T-cell (primary cell): ENCODE measurements at regions not wholly inside any gene's neighbourhood (a gene's known extent, or its start where the extent isn't known, plus 50 kb on each side); places are given as distances from the start of the nearest gene placed in this dataset.

Source experiments
- ATAC-seq, 4 experiments: fragments of 200-7000 bp in 3 of 4; fragments of 150-1000 bp in 1 of 4; cut with Tn5 transposase; replicated peaks in 1 of 4; 1 replicate in 3 of 4; 2 replicates in 1 of 4; pipeline ENCODE4 v1.10.0; 2021; ENCODE audit warnings: moderate library complexity in 3 of 4, mild to moderate bottlenecking in 2 of 4, moderate number of reproducible peaks in 1 of 4
- CTCF ChIA-PET, 2 donors: fragments of 300-600 bp; sonication (Branson Sonifier 250); formaldehyde crosslinking; loops; one replicate each; lab custom pipeline; 2022; ENCODE audit warnings: antibody characterized with exemption in 2 of 2; lab: Charles Lee
- POLR2A ChIA-PET, 2 donors: fragments of 300-600 bp; sonication (Branson Sonifier 250); formaldehyde crosslinking; loops; one replicate each; lab custom pipeline; 2022; ENCODE audit warnings: antibody characterized with exemption in 2 of 2; lab: Charles Lee
- DNase-seq, 35 experiments: peaks; one replicate each; pipeline versions ENCODE4 v3.0.0 to v3.0.0-alpha.2; 2013 to 2023
- H3K27ac ChIP-seq: one replicate; pipeline ENCODE4 v1.5.1; 2013; ENCODE audit warnings: low read length
- H3K27me3 ChIP-seq, 2 experiments: replicated peaks in 1 of 2; 1 replicate in 1 of 2; 2 replicates in 1 of 2; pipeline versions ENCODE4 v1.6.1 to v1.7.0; 2013; ENCODE audit warnings: low read length in 1 of 2, mixed read lengths in 1 of 2; ENCODE audit not compliant: control insufficient read depth in 2 of 2, insufficient read depth in 2 of 2; ENCODE audit errors: extremely low read depth in 1 of 2
- H3K36me3 ChIP-seq, 2 donors: 1 replicate in 1 of 2; 2 replicates in 1 of 2; pipeline versions ENCODE4 v1.6.1 to v1.7.0; 2013; ENCODE audit warnings: low read length in 1 of 2; ENCODE audit not compliant: control insufficient read depth in 2 of 2, insufficient read depth in 1 of 2; ENCODE audit errors: extremely low read depth in 1 of 2
- H3K4me1 ChIP-seq, 2 experiments: 1 replicate in 1 of 2; 2 replicates in 1 of 2; pipeline versions ENCODE4 v1.6.1 to v1.7.0; 2013; ENCODE audit warnings: low read length in 2 of 2, mixed read lengths in 1 of 2; ENCODE audit not compliant: insufficient read depth in 2 of 2, control insufficient read depth in 1 of 2; ENCODE audit errors: extremely low read depth in 1 of 2
- H3K4me3 ChIP-seq, 2 donors: 1 replicate in 1 of 2; 2 replicates in 1 of 2; pipeline versions ENCODE4 v1.5.1 to v1.7.0; 2013; ENCODE audit warnings: mild to moderate bottlenecking in 2 of 2, low read length in 1 of 2, moderate library complexity in 1 of 2; ENCODE audit not compliant: control insufficient read depth in 1 of 2; ENCODE audit errors: extremely low read depth in 1 of 2
- H3K9me3 ChIP-seq: 2 replicates; pipeline ENCODE4 v1.7.0; 2013
- H3K27ac Mint-ChIP-seq, 2 donors: one replicate each; pipeline ENCODE4 v1.8.0; 2020 to 2021; ENCODE audit warnings: mild to moderate bottlenecking in 2 of 2, mixed read lengths in 2 of 2
- H3K27me3 Mint-ChIP-seq, 2 donors: one replicate each; pipeline ENCODE4 v1.8.0; 2021 to 2022; ENCODE audit warnings: mixed read lengths in 2 of 2
- H3K36me3 Mint-ChIP-seq: one replicate; pipeline ENCODE4 v1.8.0; 2021; ENCODE audit warnings: mixed read lengths
- H3K4me1 Mint-ChIP-seq, 3 donors: one replicate each; pipeline ENCODE4 v1.8.0; 2020 to 2022; ENCODE audit warnings: mixed read lengths in 3 of 3, mild to moderate bottlenecking in 1 of 3
- H3K4me3 Mint-ChIP-seq, 3 donors: one replicate each; pipeline ENCODE4 v1.8.0; 2020 to 2022; ENCODE audit warnings: mild to moderate bottlenecking in 3 of 3, mixed read lengths in 3 of 3, moderate library complexity in 3 of 3
- H3K9me3 Mint-ChIP-seq, 3 donors: one replicate each; pipeline ENCODE4 v1.8.0; 2020 to 2022; ENCODE audit warnings: mixed read lengths in 3 of 3
- WGBS: methylation state at CpG from one replicate; pipeline ENCODE4 v1.1.5; 2013; ENCODE audit warnings: missing lambda C conversion rate; ENCODE audit not compliant: insufficient coverage; 5-methylcytosine and 5-hydroxymethylcytosine counted together

GRCh38 chr13:99150575-99151361 is 49.9 kb upstream of the UBAC2 start:
- H3K4me3 ChIP-seq: no peak overlapping the region
- DNase-seq: no peak
- ATAC-seq: no peak
- Mint-ChIP-seq H3K27me3 (no peaks in the 10 kb centered on the region), H3K27ac (no peak overlapping the region), H3K4me1 (no peaks in the 10 kb centered on the region), H3K4me3 (no peak overlapping the region), H3K9me3 (no peaks in the 10 kb centered on the region), H3K36me3 (no peaks in the 10 kb centered on the region)
- H3K36me3 ChIP-seq: no peaks in the 10 kb centered on the region
- H3K4me1 ChIP-seq: no peaks in the 10 kb centered on the region
- POLR2A ChIA-PET: interaction anchor here in 1 of 2 donors (0.6 to 0.7 kb wide), 2 partner anchors 62 to 867 kb away, joined by 3 to 4 read pairs; no protein-coding TSS in a partner anchor
- 93% methylated on average over 3 of the region's 7 CpGs for WGBS
- CTCF ChIA-PET: no interaction called here
- H3K27me3 ChIP-seq: no peaks in the 10 kb centered on the region
- H3K27ac ChIP-seq: no peak overlapping the region
- no peaks in the 10 kb centered on the region for H3K9me3 ChIP-seq
